ENCODE measurements at regions not wholly inside any gene's neighbourhood (a gene's known extent, or its start where the extent isn't known, plus 50 kb on each side); places are given as distances from the start of the nearest gene placed in this dataset.

GRCh38 chr2:12416600-12416999 is 300.1 kb upstream of the TRIB2 start:
- Histone ChIP-seq H3K9me3 (replicated peaks in 1 of 3) (no peaks in the 10 kb centered on the region), H3K4me3 (no peak overlapping the region), H3K36me3 (replicated peaks in 1 of 2) (no peaks in the 10 kb centered on the region), H3K4me1 (replicated peaks in 1 of 2) (peaks cover 0 to 8% of the 10 kb centered on the region in 2 donors), H3K27me3 (no peaks in the 10 kb centered on the region), H3K27ac (no peak overlapping the region)
- TF ChIP-seq CTCF (IDR thresholded peaks at IDR 0.05) (peak; percentile 21 to 57 (median 45)), POLR2A (IDR thresholded peaks at IDR 0.05) (no peak)
- peak in 6 of 7 donors; percentile 36 to 75 (median 60) for DNase-seq
- intact Hi-C loops (cut with DNase I) = no loop called here
- WGBS, 4 donors = 57 to 80% (median 78%) methylated on average over 6 of the region's 6 CpGs

GRCh38 chr2:12417786-12418185 is 298.9 kb upstream of the TRIB2 start:
- Histone ChIP-seq H3K4me3 (no peak overlapping the region), H3K4me1 (replicated peaks in 1 of 2) (peaks cover 0 to 4% of the 10 kb centered on the region in 2 donors), H3K9me3 (replicated peaks in 1 of 3) (no peaks in the 10 kb centered on the region), H3K27ac (no peak overlapping the region), H3K36me3 (replicated peaks in 1 of 2) (no peaks in the 10 kb centered on the region), H3K27me3 (no peaks in the 10 kb centered on the region)
- TF ChIP-seq CTCF (IDR thresholded peaks at IDR 0.05) = no peak
- no peak for DNase-seq
- intact Hi-C loops (cut with DNase I) = no loop called here
- 84 to 92% (median 88%) methylated on average over 6 of the region's 6 CpGs for WGBS, 4 donors

- DNase-seq = no peak
- 94 to 98% (median 96%) methylated on average over 3 of the region's 3 CpGs for WGBS, 4 donors
- Histone ChIP-seq H3K27me3 (no peaks in the 10 kb centered on the region), H3K9me3 (replicated peaks in 1 of 3) (no peaks in the 10 kb centered on the region), H3K36me3 (replicated peaks in 1 of 2) (no peaks in the 10 kb centered on the region), H3K4me1 (replicated peaks in 1 of 2) (no peaks in the 10 kb centered on the region), H3K27ac (no peak overlapping the region), H3K4me3 (no peak overlapping the region)
- intact Hi-C loops (cut with DNase I) = no loop called here
- no peak for TF ChIP-seq CTCF (IDR thresholded peaks at IDR 0.05)
- no peak for TF ChIP-seq POLR2A (IDR thresholded peaks at IDR 0.05)
Observed at GRCh38 chr2:12419803-12420202, 296.9 kb upstream of the TRIB2 start.

- TF ChIP-seq CTCF (IDR thresholded peaks at IDR 0.05) (no peak), POLR2A (IDR thresholded peaks at IDR 0.05) (no peak)
- Histone ChIP-seq H3K27me3 (no peaks in the 10 kb centered on the region), H3K4me1 (replicated peaks in 1 of 2) (no peaks in the 10 kb centered on the region), H3K36me3 (replicated peaks in 1 of 2) (no peaks in the 10 kb centered on the region), H3K4me3 (no peak overlapping the region), H3K27ac (no peak overlapping the region), H3K9me3 (replicated peaks in 1 of 3) (no peaks in the 10 kb centered on the region)
- 76 to 86% (median 84%) methylated on average over 3 of the region's 3 CpGs for WGBS, 4 donors
- DNase-seq = no peak
- intact Hi-C loops (cut with DNase I) = no loop called here
Observed at GRCh38 chr2:12421046-12421445, 295.7 kb upstream of the TRIB2 start.
